ENCODE measurements at regions not wholly inside any gene's neighbourhood (a gene's known extent, or its start where the extent isn't known, plus 50 kb on each side); places are given as distances from the start of the nearest gene placed in this dataset.

GRCh38 chr11:106424111-106424510, 346.6 kb downstream of the AASDHPPT start:
- Histone ChIP-seq H3K79me2 (ENCODE audit: insufficient read depth, low read length) (no peaks in the 10 kb centered on the region), H3K4me3 (replicated peaks in 1 of 2; ENCODE audit: low read depth in 1 of 2, low read length in 2 of 2) (no peak overlapping the region), H2AFZ (ENCODE audit: low read depth, low read length, poor library complexity, severe bottlenecking) (no peak overlapping the region), H3K4me2 (ENCODE audit: low read length) (no peak overlapping the region), H4K20me1 (ENCODE audit: insufficient read depth) (no peaks in the 10 kb centered on the region), H3K9me3 (ENCODE audit: control insufficient read depth in 1 of 2, insufficient read depth in 1 of 2, low read depth in 1 of 2, low read length in 2 of 2) (no peaks in the 10 kb centered on the region), H3K4me1 (ENCODE audit: control insufficient read depth in 1 of 2, insufficient read depth in 2 of 2, low read length in 2 of 2) (peaks cover 0 to 2% of the 10 kb centered on the region in 2 experiments; a peak in 1 of 4 replicates), H3K27ac (ENCODE audit: low read depth, low read length) (no peak overlapping the region), H3K9ac (ENCODE audit: low read length) (no peak overlapping the region), H3K36me3 (ENCODE audit: control insufficient read depth in 1 of 2, insufficient read depth in 2 of 2, low read length in 2 of 2) (no peaks in the 10 kb centered on the region), H3K27me3 (ENCODE audit: insufficient read depth, low read length) (no peaks in the 10 kb centered on the region), H3K9me2 (ENCODE audit: insufficient read depth) (no peaks in the 10 kb centered on the region)
- intact Hi-C loops (cut with micrococcal nuclease), result no loop called here
- ChIA-PET POLR2A (interaction anchor here (0.6 kb wide), 1 partner anchor 59 kb away, joined by 5 read pairs; no protein-coding TSS in a partner anchor), RAD21 (ENCODE audit: low non-redundant PET in 1 of 2, low total read pairs in 2 of 2, uncharacterized antibody in 2 of 2, unreplicated experiment in 2 of 2) (no interaction called here), CTCF (no interaction called here)
- no TSS peak for BruUV-seq (replicated peaks)
- ATAC-seq (no peak), DNase-seq (ENCODE audit: low read depth, low spot score) (no peak)
- TF ChIP-seq FOSL1 (IDR thresholded peaks at IDR 0.05; ENCODE audit: low read depth) (no peak), ELF1 (IDR thresholded peaks at IDR 0.05; ENCODE audit: borderline replicate concordance, low read depth) (no peak), JUND (IDR thresholded peaks at IDR 0.05) (no peak), POLR2AphosphoS5 (IDR thresholded peaks at IDR 0.05; ENCODE audit: low read depth, low read length) (no peak), CEBPB (IDR thresholded peaks at IDR 0.05; ENCODE audit: low read depth) (no peak), SIN3A (IDR thresholded peaks at IDR 0.05; ENCODE audit: low read depth) (no peak), ZNF274 (IDR thresholded peaks at IDR 0.05; ENCODE audit: low read depth, low read length) (no peak), REST (IDR thresholded peaks at IDR 0.05; ENCODE audit: low read depth) (no peak)
